ENCODE measurements at regions not wholly inside any gene's neighbourhood (a gene's known extent, or its start where the extent isn't known, plus 50 kb on each side); places are given as distances from the start of the nearest gene placed in this dataset.

GRCh38 chr9:113774963-113775362 lies 101.1 kb upstream of the ZNF618 start:
- TF ChIP-seq SMC3 (conservative IDR thresholded peaks at IDR 0.05; ENCODE audit: poor library complexity) (no peak), EZH2 (IDR thresholded peaks at IDR 0.05; ENCODE audit: borderline replicate concordance, insufficient read depth, low read length, poor library complexity, severe bottlenecking) (no peak), CTCF (IDR thresholded peaks at IDR 0.05; ENCODE audit: poor library complexity, severe bottlenecking) (no peak), POLR2AphosphoS5 (IDR thresholded peaks at IDR 0.05) (no peak), MXI1 (conservative IDR thresholded peaks at IDR 0.05; ENCODE audit: poor library complexity, severe bottlenecking) (no peak), EP300 (conservative IDR thresholded peaks at IDR 0.05; ENCODE audit: poor library complexity, severe bottlenecking) (no peak)

All from neural cell (in vitro differentiated cells).